ENCODE measurements at regions not wholly inside any gene's neighbourhood (a gene's known extent, or its start where the extent isn't known, plus 50 kb on each side); places are given as distances from the start of the nearest gene placed in this dataset.

DNA sequence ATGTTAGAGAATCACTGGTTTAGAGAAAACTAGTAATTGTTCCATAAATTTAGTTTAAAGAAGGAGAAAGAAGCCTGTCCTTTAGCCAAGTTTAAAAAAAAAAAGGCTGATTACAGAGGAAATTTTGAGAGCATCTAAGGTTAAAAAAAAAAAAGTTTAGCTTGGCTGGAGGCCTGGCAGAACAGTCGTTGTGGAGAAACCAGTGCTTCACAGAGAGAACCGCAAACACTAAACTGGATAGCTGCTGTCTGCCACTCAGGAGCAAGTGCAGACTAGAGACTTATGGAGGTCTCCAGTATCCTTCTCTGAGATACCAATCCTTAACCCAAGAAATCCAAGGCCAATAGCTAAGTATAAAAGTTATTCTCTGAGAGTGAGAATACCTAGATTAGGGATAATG, 84.8 kb upstream of the ANKRD28 start:
- TF ChIP-seq FOS (IDR thresholded peaks at IDR 0.05; ENCODE audit: borderline replicate concordance, insufficient read depth, low read length) (no peak), CTCF (IDR thresholded peaks at IDR 0.05; ENCODE audit: extremely low read depth in 1 of 2, insufficient read depth in 1 of 2, low read depth in 1 of 2, low read length in 2 of 2) (no peak), EZH2 (IDR thresholded peaks at IDR 0.05; ENCODE audit: borderline replicate concordance, low read depth, low read length, severe bottlenecking) (no peak), POLR2A (IDR thresholded peaks at IDR 0.05; ENCODE audit: low read depth, low read length) (no peak), JUN (IDR thresholded peaks at IDR 0.05; ENCODE audit: borderline replicate concordance, insufficient read depth, insufficient read length, low read depth) (no peak)

Data from endothelial cell of umbilical vein (primary cell).